Gastroesophageal sphincter (tissue), 4 donors: ENCODE measurements at regions not wholly inside any gene's neighbourhood (a gene's known extent, or its start where the extent isn't known, plus 50 kb on each side); places are given as distances from the start of the nearest gene placed in this dataset.
A peak's percentile ranks its signal among the peaks of the same experiment; 100 is the strongest.

Experiments used
- ATAC-seq: fragments of 150-250 bp; one replicate; pipeline ENCODE4 v1.9.1; 2016; ENCODE audit warnings: mild to moderate bottlenecking, moderate library complexity
- H3K27ac ChIP-seq, 4 donors: fragments of 200-600 bp; sonication (generic) in 3 of 4; 1 replicate in 3 of 4; 2 replicates in 1 of 4; pipeline ENCODE4 v1.5.1; 2016 to 2019
- H3K27me3 ChIP-seq: fragments of 200-600 bp; sonication (generic); one replicate; pipeline ENCODE4 v1.5.1; 2019
- H3K36me3 ChIP-seq, 2 donors: fragments of 200-600 bp; sonication (generic); one replicate each; pipeline ENCODE4 v1.5.1; 2019; ENCODE audit warnings: control low read depth in 1 of 2
- H3K4me1 ChIP-seq, 3 donors: fragments of 200-600 bp; sonication (generic); 1 replicate in 2 of 3; 2 replicates in 1 of 3; pipeline ENCODE4 v1.5.1; 2016 to 2019; ENCODE audit warnings: control low read depth in 2 of 3
- H3K4me3 ChIP-seq, 2 donors: fragments of 200-600 bp; sonication (generic); one replicate each; pipeline ENCODE4 v1.5.1; 2019; ENCODE audit warnings: mild to moderate bottlenecking in 1 of 2, moderate library complexity in 1 of 2
- H3K9me3 ChIP-seq, 3 donors: fragments of 200-600 bp; sonication (generic); one replicate each; pipeline ENCODE4 v1.5.1; 2017 to 2019; ENCODE audit warnings: control low read depth in 2 of 3
- CTCF ChIP-seq, 4 experiments: fragments of 200-600 bp in 2 of 4; fragments of 450-650 bp in 2 of 4; sonication (generic) in 1 of 4; IDR thresholded peaks; one replicate each; pipeline ENCODE4 v1.5.1; 2017 to 2019; ENCODE audit warnings: antibody characterized with exemption in 4 of 4, mild to moderate bottlenecking in 2 of 4, moderate library complexity in 2 of 4
- EP300 ChIP-seq: sonication (generic); formaldehyde crosslinking; IDR thresholded peaks from one replicate; pipeline ENCODE4 v1.6.1; 2017; ENCODE audit warnings: antibody characterized with exemption, mild to moderate bottlenecking
- POLR2A ChIP-seq, 2 donors: fragments of 450-650 bp; IDR thresholded peaks; one replicate each; pipeline ENCODE4 v1.6.1; 2017; ENCODE audit warnings: antibody characterized with exemption in 2 of 2, mild to moderate bottlenecking in 2 of 2, moderate library complexity in 1 of 2
- POLR2AphosphoS5 ChIP-seq: sonication (generic); formaldehyde crosslinking; IDR thresholded peaks from one replicate; pipeline ENCODE4 v1.6.1; 2017; ENCODE audit warnings: antibody characterized with exemption
- WGBS, 2 donors: methylation state at CpG; one replicate each; pipeline ENCODE4 v1.1.5; 2018; ENCODE audit warnings: low coverage in 1 of 2; 5-methylcytosine and 5-hydroxymethylcytosine counted together

GRCh38 chr2:12261986-12262680, 454.6 kb upstream of the TRIB2 start:
- no peak for ATAC-seq
- peaks cover 0 to 18% (median 9%) of the 10 kb centered on the region in 3 donors for H3K4me1 ChIP-seq
- H3K27ac ChIP-seq: peak overlapping the region in 3 of 4 donors; percentile 1 to 32 (median 29)
- no peak for TF ChIP-seq POLR2AphosphoS5
- no peak for TF ChIP-seq CTCF (IDR thresholded peaks at IDR 0.05)
- TF ChIP-seq POLR2A (IDR thresholded peaks at IDR 0.05): no peak
- TF ChIP-seq EP300: no peak
- no peaks in the 10 kb centered on the region for H3K27me3 ChIP-seq
- H3K36me3 ChIP-seq: no peaks in the 10 kb centered on the region
- no peaks in the 10 kb centered on the region for H3K9me3 ChIP-seq
- no peak overlapping the region for H3K4me3 ChIP-seq
- WGBS, 2 donors: 72 to 76% methylated on average over 3 of the region's 3 CpGs

- ATAC-seq: peak; percentile 53
- 14 to 37% methylated on average over 2 of the region's 2 CpGs for WGBS, 2 donors
- TF ChIP-seq POLR2A (IDR thresholded peaks at IDR 0.05): no peak
- no peak for TF ChIP-seq EP300
- TF ChIP-seq POLR2AphosphoS5: no peak
- TF ChIP-seq CTCF (IDR thresholded peaks at IDR 0.05): no peak
- Histone ChIP-seq H3K27ac (peak overlapping the region; percentile 1 to 73 (median 34)), H3K36me3 (no peaks in the 10 kb centered on the region), H3K4me3 (no peak overlapping the region), H3K4me1 (peaks cover 0 to 14% (median 9%) of the 10 kb centered on the region in 3 donors), H3K27me3 (no peaks in the 10 kb centered on the region), H3K9me3 (no peaks in the 10 kb centered on the region)
Measured at GRCh38 chr2:12262681-12263436, 453.9 kb upstream of the TRIB2 start.

- Histone ChIP-seq H3K36me3 (no peaks in the 10 kb centered on the region), H3K27me3 (no peaks in the 10 kb centered on the region), H3K4me3 (no peak overlapping the region), H3K4me1 (peaks cover 0 to 14% (median 9%) of the 10 kb centered on the region in 3 donors), H3K27ac (no peak overlapping the region), H3K9me3 (no peaks in the 10 kb centered on the region)
- TF ChIP-seq POLR2A (IDR thresholded peaks at IDR 0.05) (no peak), CTCF (IDR thresholded peaks at IDR 0.05) (no peak), EP300 (no peak), POLR2AphosphoS5 (no peak)
- no peak for ATAC-seq
Measured at GRCh38 chr2:12263730-12264129, 453.0 kb upstream of the TRIB2 start.

- ATAC-seq: no peak
- no peaks in the 10 kb centered on the region for H3K36me3 ChIP-seq
- peaks cover 0 to 14% (median 9%) of the 10 kb centered on the region in 3 donors for H3K4me1 ChIP-seq
- 88 to 93% methylated on average over 1 of the region's 1 CpG for WGBS, 2 donors
- no peaks in the 10 kb centered on the region for H3K9me3 ChIP-seq
- no peak overlapping the region for H3K4me3 ChIP-seq
- TF ChIP-seq POLR2AphosphoS5 (no peak), POLR2A (IDR thresholded peaks at IDR 0.05) (no peak), CTCF (IDR thresholded peaks at IDR 0.05) (no peak), EP300 (no peak)
- no peak overlapping the region for H3K27ac ChIP-seq
- H3K27me3 ChIP-seq: no peaks in the 10 kb centered on the region
Measured at GRCh38 chr2:12264146-12264545, 452.6 kb upstream of the TRIB2 start.

- no peak overlapping the region for H3K4me3 ChIP-seq
- no peaks in the 10 kb centered on the region for H3K36me3 ChIP-seq
- H3K27ac ChIP-seq: no peak overlapping the region
- TF ChIP-seq POLR2A (IDR thresholded peaks at IDR 0.05): no peak
- TF ChIP-seq CTCF (IDR thresholded peaks at IDR 0.05): no peak
- no peak for TF ChIP-seq POLR2AphosphoS5
- TF ChIP-seq EP300: no peak
- no peaks in the 10 kb centered on the region for H3K9me3 ChIP-seq
- no peaks in the 10 kb centered on the region for H3K27me3 ChIP-seq
- H3K4me1 ChIP-seq: peaks cover 0 to 14% (median 9%) of the 10 kb centered on the region in 3 donors
- 87 to 100% methylated on average over 1 of the region's 1 CpG for WGBS, 2 donors
- no peak for ATAC-seq
Measured at GRCh38 chr2:12265646-12266045, 451.1 kb upstream of the TRIB2 start.
